B cell (primary cell): ENCODE measurements at regions not wholly inside any gene's neighbourhood (a gene's known extent, or its start where the extent isn't known, plus 50 kb on each side); places are given as distances from the start of the nearest gene placed in this dataset.

Source experiments
- ATAC-seq: fragments of 200-7000 bp; cut with Tn5 transposase; one replicate; pipeline ENCODE4 v1.10.0; 2021; ENCODE audit warnings: low read depth, mild to moderate bottlenecking, moderate number of reproducible peaks, moderate library complexity
- CTCF ChIA-PET: fragments of 350-600 bp; sonication (Branson Sonifier 250); formaldehyde crosslinking; loops from one replicate; lab custom pipeline; 2021; ENCODE audit warnings: antibody characterized with exemption, inconsistent platforms; lab: Charles Lee
- POLR2A ChIA-PET: fragments of 350-600 bp; sonication (Branson Sonifier 250); formaldehyde crosslinking; loops from one replicate; lab custom pipeline; 2021; ENCODE audit warnings: antibody characterized with exemption; lab: Charles Lee
- DNase-seq: peaks from one replicate; pipeline ENCODE4 v3.0.0; 2013
- H2AFZ ChIP-seq: 2 replicates; pipeline ENCODE4 v1.6.1; 2012; ENCODE audit warnings: mild to moderate bottlenecking, low read depth, low read length; ENCODE audit not compliant: insufficient read depth, poor library complexity, severe bottlenecking
- H3K27ac ChIP-seq, 2 donors: 1 replicate in 1 of 2; 2 replicates in 1 of 2; pipeline ENCODE4 v1.5.1; 2012 to 2013; ENCODE audit warnings: low read length in 2 of 2, mild to moderate bottlenecking in 2 of 2, moderate library complexity in 1 of 2
- H3K27me3 ChIP-seq, 4 experiments: fragments of 200-600 bp in 1 of 4; sonication (generic) in 1 of 4; replicated peaks in 1 of 4; 1 replicate in 2 of 4; 2 replicates in 2 of 4; pipeline versions ENCODE4 v1.6.1 to v1.7.0; 2013 to 2016; ENCODE audit warnings: low read length in 3 of 4, mild to moderate bottlenecking in 2 of 4, mixed read lengths in 1 of 4, moderate library complexity in 1 of 4; ENCODE audit not compliant: insufficient read depth in 4 of 4, control insufficient read depth in 3 of 4; ENCODE audit errors: control extremely low read depth in 1 of 4
- H3K36me3 ChIP-seq, 2 experiments: replicated peaks in 1 of 2; 1 replicate in 1 of 2; 2 replicates in 1 of 2; pipeline versions ENCODE4 v1.6.1 to v1.7.1; 2013; ENCODE audit warnings: low read length in 1 of 2; ENCODE audit not compliant: insufficient read depth in 2 of 2, control insufficient read depth in 1 of 2; ENCODE audit errors: control extremely low read depth in 1 of 2, extremely low read depth in 1 of 2
- H3K4me1 ChIP-seq, 2 donors: fragments of 200-600 bp in 1 of 2; sonication (generic) in 1 of 2; 1 replicate in 1 of 2; 2 replicates in 1 of 2; pipeline versions ENCODE4 v1.5.1 to v1.6.1; 2013 to 2017; ENCODE audit warnings: low read length in 2 of 2; ENCODE audit not compliant: control insufficient read depth in 2 of 2, insufficient read depth in 2 of 2
- H3K4me2 ChIP-seq: replicated peaks from 2 replicates; pipeline ENCODE3; 2012; ENCODE audit warnings: mild to moderate bottlenecking, low read depth, low read length; ENCODE audit not compliant: poor library complexity, severe bottlenecking
- H3K4me3 ChIP-seq, 5 experiments: fragments of 200-600 bp in 1 of 5; sonication (generic) in 1 of 5; 1 replicate in 3 of 5; 2 replicates in 2 of 5; pipeline versions ENCODE4 v1.5.1 to v1.7.0; 2011 to 2016; ENCODE audit warnings: low read length in 4 of 5, mild to moderate bottlenecking in 4 of 5, low read depth in 2 of 5, control low read depth in 1 of 5, moderate library complexity in 1 of 5; ENCODE audit not compliant: insufficient read depth in 1 of 5; ENCODE audit errors: control extremely low read depth in 1 of 5, extremely low read depth in 1 of 5
- H3K79me2 ChIP-seq: fragments of 200-600 bp; sonication (generic); one replicate; pipeline ENCODE4 v1.6.0; 2016; ENCODE audit warnings: low read length; ENCODE audit not compliant: control insufficient read depth, insufficient read depth
- H3K9ac ChIP-seq: fragments of 200-600 bp; sonication (generic); 2 replicates; pipeline ENCODE4 v1.6.1; 2017; ENCODE audit warnings: mild to moderate bottlenecking, low read length, moderate library complexity
- H3K9me3 ChIP-seq, 3 donors: one replicate each; pipeline versions ENCODE4 v1.6.1 to v1.7.1; 2013; ENCODE audit warnings: low read length in 2 of 3; ENCODE audit not compliant: control insufficient read depth in 2 of 3, insufficient read depth in 1 of 3; ENCODE audit errors: control extremely low read depth in 1 of 3
- H4K20me1 ChIP-seq: 2 replicates; pipeline ENCODE4 v1.6.0; 2012; ENCODE audit warnings: mild to moderate bottlenecking, low read length; ENCODE audit not compliant: insufficient read depth, control insufficient read depth, poor library complexity, severe bottlenecking
- H3K27ac Mint-ChIP-seq: one replicate; pipeline ENCODE4 v1.8.0; 2021; ENCODE audit warnings: mixed read lengths
- H3K27me3 Mint-ChIP-seq: one replicate; pipeline ENCODE4 v1.8.0; 2021; ENCODE audit warnings: mixed read lengths
- H3K4me1 Mint-ChIP-seq: one replicate; pipeline ENCODE4 v1.8.0; 2021; ENCODE audit warnings: mixed read lengths
- H3K4me3 Mint-ChIP-seq: one replicate; pipeline ENCODE4 v1.8.0; 2021; ENCODE audit warnings: mixed read lengths
- H3K9me3 Mint-ChIP-seq: one replicate; pipeline ENCODE4 v1.8.0; 2022; ENCODE audit warnings: mixed read lengths; ENCODE audit not compliant: insufficient read depth
- CTCF ChIP-seq: fragments of 200-600 bp; IDR thresholded peaks from one replicate; pipeline ENCODE4 v1.8.0; 2022; ENCODE audit warnings: antibody characterized with exemption, mild to moderate bottlenecking
- EZH2 ChIP-seq: IDR thresholded peaks from 2 replicates; pipeline ENCODE4 v1.6.1; 2012; ENCODE audit warnings: borderline replicate concordance, low read depth, mild to moderate bottlenecking, moderate library complexity, low read length; ENCODE audit not compliant: insufficient read depth, poor library complexity, severe bottlenecking
- WGBS: methylation state at CpG from one replicate; pipeline ENCODE4 v1.1.5; 2013; ENCODE audit warnings: missing lambda C conversion rate; ENCODE audit not compliant: insufficient coverage; 5-methylcytosine and 5-hydroxymethylcytosine counted together
- intact Hi-C: fragments of 100-400 bp; cut with micrococcal nuclease; formaldehyde crosslinking; loops from one replicate; pipeline ENCODE4 v1.10.0; 2022

GRCh38 chr7:68041554-68041953 lies 1044.9 kb downstream of the TYW1 start:
- no peak overlapping the region for H2AFZ ChIP-seq
- Mint-ChIP-seq H3K27ac (no peak overlapping the region), H3K9me3 (peaks cover 6% of the 10 kb centered on the region), H3K27me3 (no peaks in the 10 kb centered on the region), H3K4me1 (no peaks in the 10 kb centered on the region), H3K4me3 (no peak overlapping the region)
- TF ChIP-seq EZH2 (no peak), CTCF (no peak)
- H3K9ac ChIP-seq = no peak overlapping the region
- no peak for ATAC-seq
- WGBS = 42% methylated on average over 3 of the region's 6 CpGs
- H3K4me3 ChIP-seq = no peak overlapping the region
- H3K27me3 ChIP-seq = no peaks in the 10 kb centered on the region
- DNase-seq = no peak
- no peaks in the 10 kb centered on the region for H3K36me3 ChIP-seq
- no peaks in the 10 kb centered on the region for H4K20me1 ChIP-seq
- intact Hi-C loops = no loop called here
- no peak overlapping the region for H3K27ac ChIP-seq
- H3K9me3 ChIP-seq = no peaks in the 10 kb centered on the region
- CTCF ChIA-PET = no interaction called here
- H3K4me2 ChIP-seq = no peak overlapping the region
- POLR2A ChIA-PET = no interaction called here
- H3K79me2 ChIP-seq = no peaks in the 10 kb centered on the region
- no peaks in the 10 kb centered on the region for H3K4me1 ChIP-seq

- Histone ChIP-seq H3K27me3 (no peaks in the 10 kb centered on the region), H3K9me3 (no peaks in the 10 kb centered on the region), H3K9ac (no peak overlapping the region), H3K4me2 (no peak overlapping the region), H4K20me1 (no peaks in the 10 kb centered on the region), H3K4me1 (no peaks in the 10 kb centered on the region), H3K36me3 (no peaks in the 10 kb centered on the region), H2AFZ (no peak overlapping the region), H3K4me3 (no peak overlapping the region), H3K79me2 (no peaks in the 10 kb centered on the region), H3K27ac (no peak overlapping the region)
- TF ChIP-seq EZH2 (no peak), CTCF (no peak)
- Mint-ChIP-seq H3K4me1 (no peaks in the 10 kb centered on the region), H3K9me3 (peaks cover 6% of the 10 kb centered on the region), H3K27me3 (no peaks in the 10 kb centered on the region), H3K27ac (no peak overlapping the region), H3K4me3 (no peak overlapping the region)
- intact Hi-C loops = no loop called here
- ATAC-seq = no peak
- DNase-seq = no peak
- CTCF ChIA-PET = no interaction called here
- POLR2A ChIA-PET = no interaction called here
- WGBS = 98% methylated on average over 4 of the region's 4 CpGs
Observed at GRCh38 chr7:68043546-68043945, 1046.9 kb downstream of the TYW1 start.
